ENCODE measurements at regions not wholly inside any gene's neighbourhood (a gene's known extent, or its start where the extent isn't known, plus 50 kb on each side); places are given as distances from the start of the nearest gene placed in this dataset.

DNA sequence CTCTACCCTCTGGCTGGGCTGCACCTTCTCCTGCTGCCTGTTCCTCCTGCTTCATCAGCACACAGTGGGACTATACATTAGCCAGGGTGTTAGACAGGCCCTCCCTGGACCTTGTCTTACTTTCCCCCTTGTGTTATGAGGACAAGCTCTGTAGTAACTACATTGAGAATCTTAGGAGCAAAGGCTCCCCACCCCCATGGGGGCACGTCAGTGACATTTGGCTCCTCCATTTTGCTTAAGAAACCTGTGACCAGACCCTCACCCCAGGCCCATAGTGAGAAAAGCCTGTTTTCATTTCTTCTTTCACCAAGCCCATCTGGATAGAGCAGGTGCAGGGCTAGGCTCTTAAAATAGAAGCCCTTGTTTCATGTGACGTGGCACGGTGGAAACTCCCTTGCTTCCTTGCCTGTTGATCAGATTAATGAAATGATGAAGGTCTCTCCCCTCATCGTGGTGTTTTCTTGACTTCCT lies 146.7 kb downstream of the RPIA start:
- TF ChIP-seq, protein P1, sequence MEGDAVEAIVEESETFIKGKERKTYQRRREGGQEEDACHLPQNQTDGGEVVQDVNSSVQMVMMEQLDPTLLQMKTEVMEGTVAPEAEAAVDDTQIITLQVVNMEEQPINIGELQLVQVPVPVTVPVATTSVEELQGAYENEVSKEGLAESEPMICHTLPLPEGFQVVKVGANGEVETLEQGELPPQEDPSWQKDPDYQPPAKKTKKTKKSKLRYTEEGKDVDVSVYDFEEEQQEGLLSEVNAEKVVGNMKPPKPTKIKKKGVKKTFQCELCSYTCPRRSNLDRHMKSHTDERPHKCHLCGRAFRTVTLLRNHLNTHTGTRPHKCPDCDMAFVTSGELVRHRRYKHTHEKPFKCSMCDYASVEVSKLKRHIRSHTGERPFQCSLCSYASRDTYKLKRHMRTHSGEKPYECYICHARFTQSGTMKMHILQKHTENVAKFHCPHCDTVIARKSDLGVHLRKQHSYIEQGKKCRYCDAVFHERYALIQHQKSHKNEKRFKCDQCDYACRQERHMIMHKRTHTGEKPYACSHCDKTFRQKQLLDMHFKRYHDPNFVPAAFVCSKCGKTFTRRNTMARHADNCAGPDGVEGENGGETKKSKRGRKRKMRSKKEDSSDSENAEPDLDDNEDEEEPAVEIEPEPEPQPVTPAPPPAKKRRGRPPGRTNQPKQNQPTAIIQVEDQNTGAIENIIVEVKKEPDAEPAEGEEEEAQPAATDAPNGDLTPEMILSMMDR (conservative IDR thresholded peaks at IDR 0.05; ENCODE audit: low read depth, low read length) = no peak
- TF ChIP-seq EZH2 (IDR thresholded peaks at IDR 0.05; ENCODE audit: borderline replicate concordance, low read depth, low read length, poor library complexity, severe bottlenecking) = no peak
- ChIA-PET CTCF (no interaction called here), POLR2A (ENCODE audit: low non-redundant PET) (no interaction called here)
- no TSS peak for BruUV-seq (replicated peaks)
- Histone ChIP-seq H3K27ac (ENCODE audit: low read depth, low read length, poor library complexity, severe bottlenecking) (no peak overlapping the region), H3K4me1 (ENCODE audit: insufficient read depth, low read length, poor library complexity, severe bottlenecking) (no peaks in the 10 kb centered on the region), H3K4me3 (ENCODE audit: low read depth, low read length, poor library complexity, severe bottlenecking) (no peak overlapping the region), H3K36me3 (ENCODE audit: insufficient read depth, low read length, poor library complexity, severe bottlenecking) (no peaks in the 10 kb centered on the region), H3K27me3 (replicated peaks; ENCODE audit: insufficient read depth, low read depth, low read length, poor library complexity) (peaks cover 62% of the 10 kb centered on the region), H3K9me3 (ENCODE audit: low read depth, low read length, poor library complexity, severe bottlenecking) (no peaks in the 10 kb centered on the region)
- DNase-seq (ENCODE audit: low spot score) = no peak
- intact Hi-C loops (cut with micrococcal nuclease; ENCODE audit: unreplicated experiment) = no loop called here

DNA sequence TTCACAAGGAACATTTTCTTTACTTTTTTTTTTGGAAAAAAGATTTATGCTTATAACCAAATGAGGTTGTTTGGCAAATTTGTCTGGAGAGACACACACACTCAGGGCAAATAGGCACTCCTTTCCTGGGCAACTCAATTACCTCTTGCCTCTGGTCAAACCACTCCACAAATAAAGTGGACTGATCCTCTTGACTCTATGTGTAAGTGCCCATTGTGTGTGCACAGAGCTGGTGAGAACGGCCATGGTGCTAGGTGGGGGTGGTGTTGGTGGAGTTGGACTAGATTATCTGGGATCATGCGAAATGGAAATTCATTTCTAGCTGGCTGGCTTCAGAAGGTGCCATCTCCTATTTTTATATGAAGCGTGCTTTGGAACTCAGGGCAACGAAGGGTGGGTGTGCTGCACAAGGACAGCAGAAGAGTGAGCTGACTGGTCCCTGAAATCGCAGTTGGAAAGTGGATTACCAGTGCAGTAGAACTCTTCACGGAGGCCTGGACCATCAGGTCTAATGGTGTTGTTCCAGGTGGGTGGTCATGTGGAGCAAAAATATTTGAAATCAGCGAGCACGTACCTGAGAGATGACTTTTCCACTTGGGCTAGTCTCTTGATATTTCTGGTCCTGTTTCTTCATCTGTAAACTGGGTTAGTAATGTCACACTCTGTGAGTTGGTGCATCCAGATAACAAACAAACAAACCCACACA lies 149.9 kb downstream of the RPIA start:
- H3K4me3 ChIP-seq (ENCODE audit: low read depth, low read length, poor library complexity, severe bottlenecking) = no peak overlapping the region
- H3K4me1 ChIP-seq (ENCODE audit: insufficient read depth, low read length, poor library complexity, severe bottlenecking) = no peaks in the 10 kb centered on the region
- POLR2A ChIA-PET (ENCODE audit: low non-redundant PET) = no interaction called here
- H3K27ac ChIP-seq (ENCODE audit: low read depth, low read length, poor library complexity, severe bottlenecking) = no peak overlapping the region
- CTCF ChIA-PET = no interaction called here
- H3K27me3 ChIP-seq (replicated peaks; ENCODE audit: insufficient read depth, low read depth, low read length, poor library complexity) = peaks cover 65% of the 10 kb centered on the region
- no peaks in the 10 kb centered on the region for H3K36me3 ChIP-seq (ENCODE audit: insufficient read depth, low read length, poor library complexity, severe bottlenecking)
- intact Hi-C loops (cut with micrococcal nuclease; ENCODE audit: unreplicated experiment) = no loop called here
- no peak for TF ChIP-seq EZH2 (IDR thresholded peaks at IDR 0.05; ENCODE audit: borderline replicate concordance, low read depth, low read length, poor library complexity, severe bottlenecking)
- no peak for DNase-seq (ENCODE audit: low spot score)
- no TSS peak for BruUV-seq (replicated peaks)
- no peaks in the 10 kb centered on the region for H3K9me3 ChIP-seq (ENCODE audit: low read depth, low read length, poor library complexity, severe bottlenecking)

DNA sequence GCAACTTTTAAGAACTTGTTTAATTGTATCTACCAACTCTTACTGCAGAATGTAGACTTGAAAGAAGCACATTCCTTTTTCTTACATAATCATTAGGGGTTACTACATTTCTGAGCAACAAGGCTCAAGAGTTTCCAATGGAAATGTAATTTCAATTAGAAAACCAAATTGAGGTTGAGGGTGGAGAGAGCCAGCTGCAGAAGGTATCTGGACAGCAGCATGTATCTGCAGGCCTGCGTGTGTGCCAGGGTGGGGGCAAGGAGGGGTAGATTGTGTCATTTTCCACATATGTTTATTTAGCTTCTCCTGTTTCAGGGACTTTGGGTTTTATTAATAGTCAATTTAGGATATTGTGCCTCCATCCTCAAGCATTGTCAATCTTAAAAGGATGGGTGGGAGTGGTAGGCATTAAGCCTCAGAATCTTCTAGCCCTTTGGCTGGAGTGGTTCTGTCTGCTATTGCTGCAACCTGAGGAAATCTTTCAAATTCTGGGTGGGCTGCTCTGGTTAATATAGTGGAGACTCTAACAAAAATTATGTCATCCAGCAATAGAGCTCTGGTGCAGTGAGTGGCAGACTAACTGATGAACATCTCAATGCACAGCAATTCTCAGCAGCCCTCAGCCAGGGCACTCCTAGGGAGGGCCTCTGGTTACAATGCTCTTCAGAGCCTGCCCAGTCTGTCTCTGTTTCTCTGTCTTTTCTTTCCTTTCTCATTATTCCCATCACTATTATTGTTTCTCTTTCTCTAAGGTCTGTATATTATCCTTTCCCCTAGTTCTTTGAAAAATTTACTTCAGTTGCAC lies 151.4 kb downstream of the RPIA start:
- no peak for DNase-seq (ENCODE audit: low spot score)
- intact Hi-C loops (cut with micrococcal nuclease; ENCODE audit: unreplicated experiment) = no loop called here
- Histone ChIP-seq H3K36me3 (ENCODE audit: insufficient read depth, low read length, poor library complexity, severe bottlenecking) (no peaks in the 10 kb centered on the region), H3K4me1 (ENCODE audit: insufficient read depth, low read length, poor library complexity, severe bottlenecking) (no peaks in the 10 kb centered on the region), H3K9me3 (ENCODE audit: low read depth, low read length, poor library complexity, severe bottlenecking) (no peaks in the 10 kb centered on the region), H3K27me3 (replicated peaks; ENCODE audit: insufficient read depth, low read depth, low read length, poor library complexity) (peaks cover 60% of the 10 kb centered on the region), H3K4me3 (ENCODE audit: low read depth, low read length, poor library complexity, severe bottlenecking) (no peak overlapping the region), H3K27ac (ENCODE audit: low read depth, low read length, poor library complexity, severe bottlenecking) (no peak overlapping the region)
- ChIA-PET POLR2A (ENCODE audit: low non-redundant PET) (no interaction called here), CTCF (no interaction called here)
- no TSS peak for BruUV-seq (replicated peaks)
- TF ChIP-seq, protein P1 (conservative IDR thresholded peaks at IDR 0.05; ENCODE audit: low read depth, low read length) = no peak

All from A673 (cell line).